ENCODE measurements at regions not wholly inside any gene's neighbourhood (a gene's known extent, or its start where the extent isn't known, plus 50 kb on each side); places are given as distances from the start of the nearest gene placed in this dataset.

DNA sequence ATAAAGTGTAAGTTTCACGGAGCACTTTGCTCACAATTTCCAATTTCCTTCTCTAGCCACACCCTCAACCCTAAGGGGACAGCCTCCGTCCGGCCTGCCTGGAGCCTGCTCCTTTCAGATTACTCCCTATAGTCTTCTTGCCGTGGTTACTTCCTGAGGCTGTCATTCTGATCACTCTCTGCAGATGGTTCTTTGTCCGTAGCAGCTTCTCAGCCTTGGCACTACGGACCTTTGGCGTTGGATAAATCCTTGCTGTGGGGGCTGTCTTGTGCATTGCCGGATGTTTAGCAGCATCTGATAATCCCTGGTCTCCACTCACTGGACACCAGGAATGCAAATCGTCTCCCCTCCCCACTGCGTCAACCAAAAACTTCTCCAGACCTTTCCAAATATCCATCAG lies 447.5 kb upstream of the KIRREL3 start:
- dilution Hi-C loops (cut with MboI; ENCODE audit: extremely low pct_ligation_motif_present, low sequenced_read_pairs) = no loop called here
- Histone ChIP-seq H3K27ac (ENCODE audit: insufficient read depth, low read depth, low read length) (no peak overlapping the region), H3K4me1 (ENCODE audit: control insufficient read depth, extremely low read depth, insufficient read depth, low read length) (no peaks in the 10 kb centered on the region), H3K36me3 (ENCODE audit: control insufficient read depth in 2 of 2, extremely low read depth in 1 of 2, insufficient read depth in 2 of 2, low read length in 2 of 2) (no peaks in the 10 kb centered on the region), H3K4me3 (replicated peaks in 1 of 3; ENCODE audit: insufficient read depth in 1 of 3, low read depth in 1 of 3, low read length in 3 of 3) (no peak overlapping the region), H3K27me3 (ENCODE audit: control insufficient read depth in 2 of 2, insufficient read depth in 2 of 2, low read length in 2 of 2) (no peaks in the 10 kb centered on the region), H3K79me2 (ENCODE audit: control insufficient read depth, insufficient read depth, low read length) (no peaks in the 10 kb centered on the region), H4K20me1 (replicated peaks; ENCODE audit: control insufficient read depth, extremely low read depth, insufficient read depth, low read length) (no peaks in the 10 kb centered on the region), H2AFZ (ENCODE audit: low read depth, low read length) (no peak overlapping the region), H3K4me2 (ENCODE audit: insufficient read depth, low read length) (no peak overlapping the region), H3K9me3 (replicated peaks; ENCODE audit: control insufficient read depth, insufficient read depth, low read length) (no peaks in the 10 kb centered on the region), H3K9me1 (replicated peaks; ENCODE audit: control insufficient read depth, extremely low read depth, insufficient read depth, low read length) (no peaks in the 10 kb centered on the region), H3K9ac (replicated peaks; ENCODE audit: extremely low read depth, insufficient read depth, low read length) (no peak overlapping the region)
- POLR2A ChIA-PET = no interaction called here
- CTCF ChIA-PET = no interaction called here
- no peak for FAIRE-seq
- BruUV-seq (replicated peaks) = no TSS peak
- intact Hi-C loops (cut with micrococcal nuclease) = no loop called here
- TF ChIP-seq POLR2A (IDR thresholded peaks at IDR 0.05; ENCODE audit: low read depth, low read length) = no peak
- no peak for TF ChIP-seq FOS (IDR thresholded peaks at IDR 0.05; ENCODE audit: borderline replicate concordance, insufficient read depth, low read length)
- TF ChIP-seq JUN (IDR thresholded peaks at IDR 0.05; ENCODE audit: borderline replicate concordance, insufficient read depth, insufficient read length, low read depth) = no peak
- TF ChIP-seq GATA2 (IDR thresholded peaks at IDR 0.05; ENCODE audit: insufficient read depth, insufficient read length, low read depth, low read length) = no peak
- TF ChIP-seq, protein P1, sequence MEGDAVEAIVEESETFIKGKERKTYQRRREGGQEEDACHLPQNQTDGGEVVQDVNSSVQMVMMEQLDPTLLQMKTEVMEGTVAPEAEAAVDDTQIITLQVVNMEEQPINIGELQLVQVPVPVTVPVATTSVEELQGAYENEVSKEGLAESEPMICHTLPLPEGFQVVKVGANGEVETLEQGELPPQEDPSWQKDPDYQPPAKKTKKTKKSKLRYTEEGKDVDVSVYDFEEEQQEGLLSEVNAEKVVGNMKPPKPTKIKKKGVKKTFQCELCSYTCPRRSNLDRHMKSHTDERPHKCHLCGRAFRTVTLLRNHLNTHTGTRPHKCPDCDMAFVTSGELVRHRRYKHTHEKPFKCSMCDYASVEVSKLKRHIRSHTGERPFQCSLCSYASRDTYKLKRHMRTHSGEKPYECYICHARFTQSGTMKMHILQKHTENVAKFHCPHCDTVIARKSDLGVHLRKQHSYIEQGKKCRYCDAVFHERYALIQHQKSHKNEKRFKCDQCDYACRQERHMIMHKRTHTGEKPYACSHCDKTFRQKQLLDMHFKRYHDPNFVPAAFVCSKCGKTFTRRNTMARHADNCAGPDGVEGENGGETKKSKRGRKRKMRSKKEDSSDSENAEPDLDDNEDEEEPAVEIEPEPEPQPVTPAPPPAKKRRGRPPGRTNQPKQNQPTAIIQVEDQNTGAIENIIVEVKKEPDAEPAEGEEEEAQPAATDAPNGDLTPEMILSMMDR (IDR thresholded peaks at IDR 0.05; ENCODE audit: extremely low read depth in 1 of 2, insufficient read depth in 1 of 2, low read depth in 1 of 2, low read length in 2 of 2) = no peak
- no peak for TF ChIP-seq MYC (IDR thresholded peaks at IDR 0.05; ENCODE audit: low read depth, low read length)
- no peak for TF ChIP-seq EZH2 (IDR thresholded peaks at IDR 0.05; ENCODE audit: borderline replicate concordance, low read depth, low read length, severe bottlenecking)
- TF ChIP-seq POLR2AphosphoS5 (IDR thresholded peaks at IDR 0.05; ENCODE audit: insufficient read depth, low read depth, low read length) = no peak
- TF ChIP-seq, protein P2, sequence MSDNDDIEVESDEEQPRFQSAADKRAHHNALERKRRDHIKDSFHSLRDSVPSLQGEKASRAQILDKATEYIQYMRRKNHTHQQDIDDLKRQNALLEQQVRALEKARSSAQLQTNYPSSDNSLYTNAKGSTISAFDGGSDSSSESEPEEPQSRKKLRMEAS (IDR thresholded peaks at IDR 0.05; ENCODE audit: insufficient read depth, insufficient read length) = no peak
- DNase-seq (ENCODE audit: low read depth, low spot score) = no peak

Data from endothelial cell of umbilical vein (primary cell).